Mammary epithelial cell (primary cell): ENCODE measurements at regions not wholly inside any gene's neighbourhood (a gene's known extent, or its start where the extent isn't known, plus 50 kb on each side); places are given as distances from the start of the nearest gene placed in this dataset.

Source experiments
- CTCF ChIP-seq, 2 donors: IDR thresholded peaks in 1 of 2; conservative IDR thresholded peaks in 1 of 2; 2 replicates each; pipeline ENCODE4 v1.5.1; 2011 to 2012; ENCODE audit warnings: inconsistent platforms in 2 of 2, low read length in 2 of 2, mild to moderate bottlenecking in 2 of 2, control low read depth in 1 of 2, low read depth in 1 of 2; ENCODE audit not compliant: insufficient read depth in 1 of 2; ENCODE audit errors: extremely low read depth in 1 of 2
- EZH2 ChIP-seq: IDR thresholded peaks from 2 replicates; pipeline ENCODE4 v1.6.1; 2012; ENCODE audit warnings: low read length, inconsistent platforms, borderline replicate concordance

- TF ChIP-seq CTCF (conservative IDR thresholded peaks at IDR 0.05 in 1 of 2, IDR thresholded peaks at IDR 0.05 in 1 of 2; ENCODE audit: extremely low read depth in 1 of 2, insufficient read depth in 1 of 2, low read depth in 1 of 2, low read length in 2 of 2) = no peak
- no peak for TF ChIP-seq EZH2
Observed at GRCh38 chr13:30121244-30121643, 186.1 kb downstream of the KATNAL1 start.
